SK-N-SH treated with all-trans-retinoic acid at 6 μM for 48 hours (cell line): ENCODE measurements at regions not wholly inside any gene's neighbourhood (a gene's known extent, or its start where the extent isn't known, plus 50 kb on each side); places are given as distances from the start of the nearest gene placed in this dataset.

Experiments
- ATAC-seq: fragments of 200-7000 bp; cut with Tn5 transposase; 3 replicates; pipeline ENCODE4 v1.9.1; 2020; ENCODE audit warnings: mild to moderate bottlenecking, moderate library complexity
- ARNTL ChIP-seq: fragments of 450-650 bp; formaldehyde crosslinking; IDR thresholded peaks from 2 replicates; pipeline ENCODE4 v1.5.0; 2020; ENCODE audit warnings: low read depth, mild to moderate bottlenecking, moderate library complexity, borderline replicate concordance
- BACH2 ChIP-seq: fragments of 250-450 bp; sonication (Bioruptor Pico); IDR thresholded peaks from 2 replicates; pipeline ENCODE4 v1.9.0; 2021; ENCODE audit warnings: mild to moderate bottlenecking, borderline replicate concordance
- CREB5 ChIP-seq: fragments of 250-450 bp; sonication (Bioruptor Pico); IDR thresholded peaks from 2 replicates; pipeline ENCODE4 v1.5.1; 2020; ENCODE audit warnings: low read depth, mild to moderate bottlenecking, moderate library complexity
- GLIS3 ChIP-seq: fragments of 250-450 bp; sonication (Bioruptor Pico); IDR thresholded peaks from 2 replicates; pipeline ENCODE4 v1.5.0; 2020; ENCODE audit warnings: mild to moderate bottlenecking, moderate library complexity
- ISL1 ChIP-seq: fragments of 250-450 bp; sonication (Bioruptor Pico); IDR thresholded peaks from 2 replicates; pipeline ENCODE4 v2.1.2; 2022; ENCODE audit warnings: mild to moderate bottlenecking, moderate library complexity
- OSR1 ChIP-seq: fragments of 250-450 bp; sonication (Bioruptor Pico); IDR thresholded peaks from 2 replicates; pipeline ENCODE4 v1.8.0; 2022; ENCODE audit warnings: moderate library complexity, mild to moderate bottlenecking, inconsistent platforms
- PPARA ChIP-seq: fragments of 250-450 bp; sonication (Bioruptor Pico); IDR thresholded peaks from 2 replicates; pipeline ENCODE4 v1.5.0; 2020; ENCODE audit warnings: mild to moderate bottlenecking, borderline replicate concordance
- RARB ChIP-seq: fragments of 250-450 bp; sonication (Bioruptor Pico); IDR thresholded peaks from 2 replicates; pipeline ENCODE4 v1.8.0; 2021; ENCODE audit warnings: mild to moderate bottlenecking, moderate library complexity
- TCF4 ChIP-seq: fragments of 250-450 bp; sonication (Bioruptor Pico); IDR thresholded peaks from 2 replicates; pipeline ENCODE4 v1.8.0; 2021; ENCODE audit warnings: mild to moderate bottlenecking, moderate library complexity, borderline replicate concordance
- TOX ChIP-seq: fragments of 250-450 bp; sonication (Bioruptor Pico); IDR thresholded peaks from 2 replicates; pipeline ENCODE4 v1.8.0; 2021; ENCODE audit warnings: mild to moderate bottlenecking, moderate library complexity, borderline replicate concordance
- ZC3H10 ChIP-seq: fragments of 250-450 bp; sonication (Bioruptor Pico); IDR thresholded peaks from 2 replicates; pipeline ENCODE4 v1.5.1; 2021; ENCODE audit warnings: mild to moderate bottlenecking, moderate library complexity
- ZFP3 ChIP-seq: fragments of 250-450 bp; sonication (Bioruptor Pico); IDR thresholded peaks from 2 replicates; pipeline ENCODE4 v1.5.0; 2020; ENCODE audit warnings: mild to moderate bottlenecking, moderate library complexity
- ZNF70 ChIP-seq: fragments of 450-650 bp; formaldehyde crosslinking; IDR thresholded peaks from 2 replicates; pipeline ENCODE4 v1.5.0; 2020; ENCODE audit warnings: mild to moderate bottlenecking, moderate library complexity
- ZNF8 ChIP-seq: fragments of 450-650 bp; formaldehyde crosslinking; IDR thresholded peaks from 2 replicates; pipeline ENCODE4 v1.5.0; 2020; ENCODE audit warnings: mild to moderate bottlenecking, moderate library complexity
- TF ChIP-seq, protein P1 (sequence below): fragments of 250-450 bp; sonication (Bioruptor Pico); IDR thresholded peaks from 2 replicates; pipeline ENCODE4 v1.5.0; 2020; ENCODE audit warnings: mild to moderate bottlenecking, moderate library complexity
- TF ChIP-seq, protein P2 (sequence below): fragments of 250-450 bp; sonication (Bioruptor Pico); IDR thresholded peaks from 2 replicates; pipeline ENCODE4 v1.8.0; 2020; ENCODE audit warnings: mild to moderate bottlenecking, moderate library complexity, borderline replicate concordance
- TF ChIP-seq, protein P3 (sequence below): fragments of 250-450 bp; sonication (Bioruptor Pico); IDR thresholded peaks from 2 replicates; pipeline ENCODE4 v1.8.0; 2021; ENCODE audit warnings: low read depth, mild to moderate bottlenecking, moderate library complexity, borderline replicate concordance
- TF ChIP-seq, protein P4 (sequence below): fragments of 250-450 bp; sonication (Bioruptor Pico); IDR thresholded peaks from 2 replicates; pipeline ENCODE4 v1.5.1; 2021; ENCODE audit warnings: mild to moderate bottlenecking, moderate library complexity

DNA sequence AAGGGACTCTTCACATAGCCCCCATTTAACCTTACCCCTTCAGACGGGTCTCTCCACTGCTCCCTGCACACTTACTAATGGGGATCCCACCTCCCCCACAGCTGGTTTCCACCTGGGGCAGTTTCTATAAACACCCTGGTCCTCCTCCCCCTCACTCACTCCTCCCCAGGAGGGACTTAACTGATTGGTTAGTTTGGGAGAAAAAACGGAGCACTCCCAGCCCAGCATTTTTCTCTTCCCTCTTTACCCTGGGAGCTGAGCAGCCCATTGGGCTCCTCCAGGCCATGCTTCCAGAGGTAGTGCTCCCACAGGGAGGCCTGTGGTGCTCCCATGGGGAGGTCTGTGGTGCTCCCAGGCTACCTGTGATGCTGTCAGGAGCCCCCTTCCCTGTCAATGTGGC, 93.7 kb downstream of the MIS18A start (continued):
- TF ChIP-seq CREB5 (CRISPR knock-in tag) (no peak), GLIS3 (CRISPR knock-in tag) (no peak), ISL1 (CRISPR knock-in tag) (no peak), ZNF8 (CRISPR knock-in tag) (no peak)
- TF ChIP-seq, all 23 proteins: peak for 0

- no peak for TF ChIP-seq ZFP3 (CRISPR knock-in tag)
- TF ChIP-seq CREB5 (CRISPR knock-in tag) = no peak
- no peak for ATAC-seq
Observed at GRCh38 chr21:32184485-32184884, 94.4 kb downstream of the MIS18A start.

DNA sequence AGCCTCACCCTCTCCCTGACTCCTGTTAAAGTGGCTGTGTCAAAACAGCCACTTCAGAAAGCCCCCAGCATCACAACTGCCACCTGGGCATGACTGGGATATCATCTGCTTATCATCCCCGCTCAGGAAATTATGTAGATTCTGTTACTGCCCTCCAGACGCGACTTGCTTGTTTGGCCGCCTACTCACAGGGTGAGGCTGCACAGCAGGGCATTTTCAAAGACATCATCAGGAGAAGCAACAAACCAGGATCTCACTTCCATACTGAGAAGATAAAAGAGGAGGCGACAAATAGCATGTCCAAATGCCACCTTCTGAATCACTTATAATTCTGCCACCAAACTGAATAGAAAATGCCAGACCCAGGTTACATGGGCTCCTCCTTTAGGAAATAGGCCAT, 94.8 kb downstream of the MIS18A start:
- TF ChIP-seq, protein P1, sequence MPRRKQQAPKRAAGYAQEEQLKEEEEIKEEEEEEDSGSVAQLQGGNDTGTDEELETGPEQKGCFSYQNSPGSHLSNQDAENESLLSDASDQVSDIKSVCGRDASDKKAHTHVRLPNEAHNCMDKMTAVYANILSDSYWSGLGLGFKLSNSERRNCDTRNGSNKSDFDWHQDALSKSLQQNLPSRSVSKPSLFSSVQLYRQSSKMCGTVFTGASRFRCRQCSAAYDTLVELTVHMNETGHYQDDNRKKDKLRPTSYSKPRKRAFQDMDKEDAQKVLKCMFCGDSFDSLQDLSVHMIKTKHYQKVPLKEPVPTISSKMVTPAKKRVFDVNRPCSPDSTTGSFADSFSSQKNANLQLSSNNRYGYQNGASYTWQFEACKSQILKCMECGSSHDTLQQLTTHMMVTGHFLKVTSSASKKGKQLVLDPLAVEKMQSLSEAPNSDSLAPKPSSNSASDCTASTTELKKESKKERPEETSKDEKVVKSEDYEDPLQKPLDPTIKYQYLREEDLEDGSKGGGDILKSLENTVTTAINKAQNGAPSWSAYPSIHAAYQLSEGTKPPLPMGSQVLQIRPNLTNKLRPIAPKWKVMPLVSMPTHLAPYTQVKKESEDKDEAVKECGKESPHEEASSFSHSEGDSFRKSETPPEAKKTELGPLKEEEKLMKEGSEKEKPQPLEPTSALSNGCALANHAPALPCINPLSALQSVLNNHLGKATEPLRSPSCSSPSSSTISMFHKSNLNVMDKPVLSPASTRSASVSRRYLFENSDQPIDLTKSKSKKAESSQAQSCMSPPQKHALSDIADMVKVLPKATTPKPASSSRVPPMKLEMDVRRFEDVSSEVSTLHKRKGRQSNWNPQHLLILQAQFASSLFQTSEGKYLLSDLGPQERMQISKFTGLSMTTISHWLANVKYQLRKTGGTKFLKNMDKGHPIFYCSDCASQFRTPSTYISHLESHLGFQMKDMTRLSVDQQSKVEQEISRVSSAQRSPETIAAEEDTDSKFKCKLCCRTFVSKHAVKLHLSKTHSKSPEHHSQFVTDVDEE = no peak
- TF ChIP-seq, protein P2, sequence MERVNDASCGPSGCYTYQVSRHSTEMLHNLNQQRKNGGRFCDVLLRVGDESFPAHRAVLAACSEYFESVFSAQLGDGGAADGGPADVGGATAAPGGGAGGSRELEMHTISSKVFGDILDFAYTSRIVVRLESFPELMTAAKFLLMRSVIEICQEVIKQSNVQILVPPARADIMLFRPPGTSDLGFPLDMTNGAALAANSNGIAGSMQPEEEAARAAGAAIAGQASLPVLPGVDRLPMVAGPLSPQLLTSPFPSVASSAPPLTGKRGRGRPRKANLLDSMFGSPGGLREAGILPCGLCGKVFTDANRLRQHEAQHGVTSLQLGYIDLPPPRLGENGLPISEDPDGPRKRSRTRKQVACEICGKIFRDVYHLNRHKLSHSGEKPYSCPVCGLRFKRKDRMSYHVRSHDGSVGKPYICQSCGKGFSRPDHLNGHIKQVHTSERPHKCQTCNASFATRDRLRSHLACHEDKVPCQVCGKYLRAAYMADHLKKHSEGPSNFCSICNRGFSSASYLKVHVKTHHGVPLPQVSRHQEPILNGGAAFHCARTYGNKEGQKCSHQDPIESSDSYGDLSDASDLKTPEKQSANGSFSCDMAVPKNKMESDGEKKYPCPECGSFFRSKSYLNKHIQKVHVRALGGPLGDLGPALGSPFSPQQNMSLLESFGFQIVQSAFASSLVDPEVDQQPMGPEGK = no peak
- no peak for TF ChIP-seq CREB5 (CRISPR knock-in tag)
- TF ChIP-seq ARNTL (CRISPR knock-in tag) = no peak
- no peak for TF ChIP-seq ISL1 (CRISPR knock-in tag)
- TF ChIP-seq ZFP3 (CRISPR knock-in tag) = no peak
- no peak for TF ChIP-seq ZNF70 (CRISPR knock-in tag)
- TF ChIP-seq ZC3H10 (CRISPR knock-in tag) = no peak
- TF ChIP-seq, protein P3, sequence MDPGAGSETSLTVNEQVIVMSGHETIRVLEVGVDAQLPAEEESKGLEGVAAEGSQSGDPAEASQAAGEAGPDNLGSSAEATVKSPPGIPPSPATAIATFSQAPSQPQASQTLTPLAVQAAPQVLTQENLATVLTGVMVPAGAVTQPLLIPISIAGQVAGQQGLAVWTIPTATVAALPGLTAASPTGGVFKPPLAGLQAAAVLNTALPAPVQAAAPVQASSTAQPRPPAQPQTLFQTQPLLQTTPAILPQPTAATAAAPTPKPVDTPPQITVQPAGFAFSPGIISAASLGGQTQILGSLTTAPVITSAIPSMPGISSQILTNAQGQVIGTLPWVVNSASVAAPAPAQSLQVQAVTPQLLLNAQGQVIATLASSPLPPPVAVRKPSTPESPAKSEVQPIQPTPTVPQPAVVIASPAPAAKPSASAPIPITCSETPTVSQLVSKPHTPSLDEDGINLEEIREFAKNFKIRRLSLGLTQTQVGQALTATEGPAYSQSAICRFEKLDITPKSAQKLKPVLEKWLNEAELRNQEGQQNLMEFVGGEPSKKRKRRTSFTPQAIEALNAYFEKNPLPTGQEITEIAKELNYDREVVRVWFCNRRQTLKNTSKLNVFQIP = no peak
- TF ChIP-seq BACH2 = no peak
- TF ChIP-seq TCF4 (CRISPR knock-in tag) = no peak
- TF ChIP-seq TOX (CRISPR knock-in tag) = no peak
- TF ChIP-seq GLIS3 (CRISPR knock-in tag) = no peak
- TF ChIP-seq, protein P4, sequence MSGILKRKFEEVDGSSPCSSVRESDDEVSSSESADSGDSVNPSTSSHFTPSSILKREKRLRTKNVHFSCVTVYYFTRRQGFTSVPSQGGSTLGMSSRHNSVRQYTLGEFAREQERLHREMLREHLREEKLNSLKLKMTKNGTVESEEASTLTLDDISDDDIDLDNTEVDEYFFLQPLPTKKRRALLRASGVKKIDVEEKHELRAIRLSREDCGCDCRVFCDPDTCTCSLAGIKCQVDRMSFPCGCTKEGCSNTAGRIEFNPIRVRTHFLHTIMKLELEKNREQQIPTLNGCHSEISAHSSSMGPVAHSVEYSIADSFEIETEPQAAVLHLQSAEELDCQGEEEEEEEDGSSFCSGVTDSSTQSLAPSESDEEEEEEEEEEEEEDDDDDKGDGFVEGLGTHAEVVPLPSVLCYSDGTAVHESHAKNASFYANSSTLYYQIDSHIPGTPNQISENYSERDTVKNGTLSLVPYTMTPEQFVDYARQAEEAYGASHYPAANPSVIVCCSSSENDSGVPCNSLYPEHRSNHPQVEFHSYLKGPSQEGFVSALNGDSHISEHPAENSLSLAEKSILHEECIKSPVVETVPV = no peak
- TF ChIP-seq ZNF8 (CRISPR knock-in tag) = no peak
- no peak for TF ChIP-seq PPARA (CRISPR knock-in tag)
- TF ChIP-seq RARB = no peak
- no peak for TF ChIP-seq OSR1

More for the DNA sequence above, 94.8 kb downstream of the MIS18A start:
- no peak for ATAC-seq
